ENCODE measurements at regions not wholly inside any gene's neighbourhood (a gene's known extent, or its start where the extent isn't known, plus 50 kb on each side); places are given as distances from the start of the nearest gene placed in this dataset.

DNA sequence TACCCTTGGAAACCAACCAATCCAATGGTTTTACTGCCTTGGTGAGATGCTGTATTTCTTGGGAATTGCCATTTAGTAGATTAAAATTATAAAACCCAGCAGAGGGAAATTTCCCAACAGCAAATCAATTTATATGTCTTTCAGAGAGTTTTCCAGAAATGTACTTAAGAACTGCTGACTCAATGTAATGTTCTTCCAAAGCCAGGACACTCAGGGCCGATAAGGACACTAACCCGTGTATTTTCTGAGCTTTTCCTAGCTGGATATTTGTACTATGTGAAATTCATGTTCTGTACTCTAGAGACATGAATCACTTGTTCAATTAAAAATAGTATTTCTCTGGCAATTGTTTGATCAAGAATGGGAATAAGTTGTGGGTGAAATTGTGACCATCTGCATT lies 121.4 kb downstream of the KCNJ2 start:
- TF ChIP-seq, protein P1, sequence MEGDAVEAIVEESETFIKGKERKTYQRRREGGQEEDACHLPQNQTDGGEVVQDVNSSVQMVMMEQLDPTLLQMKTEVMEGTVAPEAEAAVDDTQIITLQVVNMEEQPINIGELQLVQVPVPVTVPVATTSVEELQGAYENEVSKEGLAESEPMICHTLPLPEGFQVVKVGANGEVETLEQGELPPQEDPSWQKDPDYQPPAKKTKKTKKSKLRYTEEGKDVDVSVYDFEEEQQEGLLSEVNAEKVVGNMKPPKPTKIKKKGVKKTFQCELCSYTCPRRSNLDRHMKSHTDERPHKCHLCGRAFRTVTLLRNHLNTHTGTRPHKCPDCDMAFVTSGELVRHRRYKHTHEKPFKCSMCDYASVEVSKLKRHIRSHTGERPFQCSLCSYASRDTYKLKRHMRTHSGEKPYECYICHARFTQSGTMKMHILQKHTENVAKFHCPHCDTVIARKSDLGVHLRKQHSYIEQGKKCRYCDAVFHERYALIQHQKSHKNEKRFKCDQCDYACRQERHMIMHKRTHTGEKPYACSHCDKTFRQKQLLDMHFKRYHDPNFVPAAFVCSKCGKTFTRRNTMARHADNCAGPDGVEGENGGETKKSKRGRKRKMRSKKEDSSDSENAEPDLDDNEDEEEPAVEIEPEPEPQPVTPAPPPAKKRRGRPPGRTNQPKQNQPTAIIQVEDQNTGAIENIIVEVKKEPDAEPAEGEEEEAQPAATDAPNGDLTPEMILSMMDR (IDR thresholded peaks at IDR 0.05) = no peak
- TF ChIP-seq KDM5A (IDR thresholded peaks at IDR 0.05) (no peak), CHD4 (IDR thresholded peaks at IDR 0.05; ENCODE audit: borderline replicate concordance) (no peak), SMC3 (IDR thresholded peaks at IDR 0.05) (no peak), POLR2A (IDR thresholded peaks at IDR 0.05; ENCODE audit: low read length) (no peak)
